Non-pigmented ciliary epithelial cell (primary cell): ENCODE measurements at regions not wholly inside any gene's neighbourhood (a gene's known extent, or its start where the extent isn't known, plus 50 kb on each side); places are given as distances from the start of the nearest gene placed in this dataset.

Experiments used
- DNase-seq: peaks from one replicate; pipeline ENCODE4 v3.0.0-alpha.2; 2010; ENCODE audit warnings: low read depth

DNA sequence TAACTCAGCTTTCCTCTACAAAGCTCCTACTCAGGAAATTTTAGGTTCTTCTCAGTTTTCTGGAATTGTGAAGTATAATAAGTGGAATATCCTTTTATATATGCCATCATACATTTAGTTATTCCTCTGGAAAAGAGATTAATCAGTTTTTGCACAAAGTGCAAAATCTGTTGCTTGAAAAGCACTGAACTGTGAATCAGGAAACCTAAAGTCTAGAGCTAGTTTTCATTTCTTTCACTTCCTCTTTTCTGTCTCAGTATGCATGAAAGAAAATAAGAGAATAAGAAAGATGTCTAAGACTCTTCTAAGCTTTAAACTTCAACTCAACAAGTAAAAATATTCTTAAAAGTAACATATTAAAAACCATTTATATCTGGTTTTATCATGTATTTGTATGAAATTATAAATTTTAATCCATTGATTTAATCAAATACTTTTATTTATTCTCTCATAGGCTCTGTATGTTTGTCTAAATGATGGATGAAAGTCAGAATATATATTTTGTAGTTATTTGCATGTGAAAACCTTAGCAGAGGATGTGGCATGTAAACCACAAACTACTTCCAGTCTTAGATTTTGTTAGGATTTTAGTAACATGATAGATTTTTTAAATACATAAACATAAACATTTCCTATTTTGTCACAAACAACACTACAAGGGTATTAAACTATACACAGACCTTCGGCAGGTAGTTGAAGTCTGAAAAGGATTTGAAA is 1073.0 kb downstream of the XPNPEP1 start:
- DNase-seq = no peak

DNA sequence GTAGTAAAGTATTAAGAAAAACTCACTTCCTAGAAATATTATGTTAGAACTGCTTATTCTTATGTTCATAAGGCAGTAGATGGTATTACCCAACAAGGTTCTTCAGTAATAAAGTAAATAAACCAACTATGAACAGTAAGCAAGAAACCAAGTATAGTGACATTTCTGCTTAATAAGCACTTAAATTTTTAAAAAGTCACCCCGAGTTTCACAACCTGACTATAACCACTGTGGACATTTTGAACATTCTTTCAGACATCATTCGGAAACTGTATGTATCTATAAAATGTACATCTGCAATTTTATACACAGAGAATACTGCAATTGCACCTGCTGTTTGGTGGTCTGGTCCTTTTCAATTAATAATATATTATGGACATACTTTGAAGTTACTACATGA is 1073.6 kb downstream of the XPNPEP1 start:
- DNase-seq = no peak

- DNase-seq = no peak
Measured at GRCh38 chr10:108849186-108849585, 1074.1 kb downstream of the XPNPEP1 start.

- no peak for DNase-seq
Measured at GRCh38 chr10:108848046-108848445, 1075.3 kb downstream of the XPNPEP1 start.

GRCh38 chr10:108840944-108841343 is 1082.4 kb downstream of the XPNPEP1 start:
- no peak for DNase-seq

DNA sequence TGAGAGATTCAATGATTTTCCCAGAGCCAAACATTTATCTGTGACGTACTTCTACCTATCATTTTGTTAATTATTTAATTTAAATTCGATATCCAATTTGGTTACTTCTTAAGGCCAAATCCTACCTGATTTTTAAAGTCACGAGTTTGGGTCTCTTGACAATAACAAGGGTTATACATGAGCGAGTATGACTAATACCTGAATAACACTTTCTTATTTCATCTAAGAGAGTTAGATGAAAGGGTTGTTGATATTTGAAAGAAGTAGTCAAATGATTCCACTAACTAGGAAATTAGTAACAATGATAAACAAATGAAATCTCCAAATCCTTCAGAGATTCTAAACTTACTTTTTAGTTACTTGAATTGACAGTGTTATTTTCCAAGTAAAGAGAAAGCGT is 1086.9 kb downstream of the XPNPEP1 start:
- DNase-seq = no peak

DNA sequence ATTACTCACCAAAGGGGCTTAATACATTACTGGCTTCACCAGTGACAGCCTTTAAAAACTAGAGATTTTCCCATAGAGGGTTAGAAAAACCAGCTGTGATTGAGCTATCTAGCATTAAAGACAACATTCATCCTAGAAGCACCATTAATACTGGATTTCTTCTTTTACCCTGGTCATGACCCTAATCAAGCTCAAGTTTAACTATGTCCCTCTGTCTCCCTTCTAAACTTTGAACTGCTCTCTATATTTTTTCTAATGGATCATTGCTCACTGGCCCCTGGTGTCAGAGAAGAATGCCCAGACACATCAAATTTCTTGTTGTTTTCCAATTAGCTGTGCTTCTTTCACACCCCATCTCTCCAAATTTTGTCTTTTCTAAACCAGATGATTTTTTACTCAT is 1101.3 kb downstream of the XPNPEP1 start:
- DNase-seq = no peak

DNA sequence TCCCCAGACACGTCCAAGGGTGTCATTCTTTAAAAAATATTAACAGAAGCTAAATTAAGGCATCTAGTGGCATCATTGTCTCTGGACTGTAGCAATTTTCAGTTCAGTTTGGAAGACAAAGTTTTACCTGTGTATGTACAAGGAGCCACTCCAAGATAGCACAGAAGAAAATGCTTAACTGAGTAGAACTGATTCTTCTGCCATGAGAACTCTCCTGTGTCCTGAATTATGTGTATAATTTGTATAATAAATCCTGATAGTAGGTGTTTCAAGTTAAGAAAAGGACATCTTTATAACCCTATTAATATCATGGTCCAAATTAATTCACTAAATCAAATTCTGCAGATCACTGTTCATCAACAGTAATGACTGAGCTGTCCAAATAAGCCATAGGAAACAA is 1104.0 kb downstream of the XPNPEP1 start:
- no peak for DNase-seq

DNA sequence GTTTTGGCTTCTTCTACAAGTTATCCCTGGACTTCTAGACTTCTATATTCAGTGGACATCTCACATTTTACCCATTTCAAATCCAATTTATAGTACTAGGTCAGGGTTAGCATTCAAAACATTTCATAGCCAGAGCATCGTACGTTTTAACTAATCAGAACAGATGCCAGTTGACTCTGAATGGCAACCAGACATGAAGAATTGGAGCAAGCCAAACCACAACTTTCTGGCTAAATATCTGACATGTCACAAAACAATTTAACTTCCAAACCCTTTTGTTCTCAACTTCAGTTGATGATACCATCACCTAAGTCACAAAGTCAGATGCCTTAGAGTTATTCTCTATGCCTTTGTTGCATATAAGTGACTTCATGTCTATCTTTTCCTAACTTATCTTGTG is 1105.7 kb downstream of the XPNPEP1 start:
- no peak for DNase-seq

- DNase-seq = no peak
Measured at GRCh38 chr10:108817135-108817534, 1106.2 kb downstream of the XPNPEP1 start.

GRCh38 chr10:108812906-108813305 is 1110.4 kb downstream of the XPNPEP1 start:
- DNase-seq = no peak

- DNase-seq = no peak
Measured at GRCh38 chr10:108812296-108812695, 1111.0 kb downstream of the XPNPEP1 start.

- DNase-seq = no peak
Measured at GRCh38 chr10:108808228-108808627, 1115.1 kb downstream of the XPNPEP1 start.

- DNase-seq = peak; percentile 72
Measured at GRCh38 chr10:108801775-108802517, 1121.4 kb downstream of the XPNPEP1 start.

- no peak for DNase-seq
Measured at GRCh38 chr10:108801220-108801619, 1122.1 kb downstream of the XPNPEP1 start.

DNA sequence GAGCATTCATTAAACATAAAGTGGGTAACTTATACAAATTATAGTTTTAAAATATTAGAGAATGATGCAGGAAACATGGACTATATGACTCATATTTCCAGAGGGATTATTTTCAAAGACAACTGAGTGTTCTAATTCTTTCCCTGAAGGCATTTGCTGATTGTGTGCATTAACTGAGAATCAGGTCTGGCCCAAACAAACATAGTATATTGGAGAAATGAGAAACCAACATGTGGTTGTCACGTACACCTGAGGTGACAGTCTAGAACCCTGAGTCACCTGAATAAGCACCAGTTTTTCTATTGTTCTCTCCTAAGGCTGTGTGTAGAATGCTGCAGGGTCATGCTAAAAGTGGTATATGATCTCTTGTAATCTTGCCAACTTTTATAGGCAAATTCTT is 1125.7 kb downstream of the XPNPEP1 start:
- no peak for DNase-seq

GRCh38 chr10:108791794-108792474 is 1131.4 kb downstream of the XPNPEP1 start:
- no peak for DNase-seq

DNA sequence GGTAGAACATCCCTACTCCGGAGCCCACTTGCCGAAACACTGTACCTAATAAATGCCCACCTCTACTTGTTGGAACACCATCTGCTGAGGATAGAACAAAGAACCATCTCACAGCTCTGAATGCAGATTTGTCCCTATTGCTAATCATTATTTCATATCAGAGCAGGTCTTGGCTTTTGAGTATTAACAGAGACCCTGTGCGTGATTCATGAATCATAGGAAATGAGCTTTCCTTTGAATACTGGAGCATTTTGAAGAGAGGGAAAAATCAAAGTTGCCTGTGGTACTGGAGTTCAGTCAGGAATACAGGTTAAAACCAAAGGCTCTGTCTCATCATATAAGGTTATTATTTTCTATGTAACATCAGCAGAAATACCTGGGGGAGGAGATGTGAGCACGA is 1132.3 kb downstream of the XPNPEP1 start:
- no peak for DNase-seq

- peak; percentile 53 for DNase-seq
Measured at GRCh38 chr10:108789919-108790318, 1133.4 kb downstream of the XPNPEP1 start.

DNA sequence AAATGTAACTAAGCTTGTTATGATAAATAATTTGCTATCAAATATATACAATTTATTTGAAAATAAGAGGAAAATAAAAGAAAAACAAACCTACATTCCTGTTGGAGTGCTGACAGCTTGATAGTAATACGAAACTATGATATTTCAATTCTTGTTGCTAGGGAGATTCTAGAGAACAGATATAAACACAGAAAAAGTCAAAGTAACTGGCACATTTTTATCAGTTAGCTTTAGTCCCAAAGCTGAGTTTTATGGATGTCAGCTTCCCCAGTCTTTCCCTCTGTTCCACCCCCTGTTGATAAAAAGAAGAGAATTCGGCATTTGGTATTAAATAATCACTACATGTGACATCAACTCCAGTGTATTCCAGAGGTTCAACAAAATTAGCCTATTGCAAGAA is 1134.0 kb downstream of the XPNPEP1 start:
- no peak for DNase-seq

DNA sequence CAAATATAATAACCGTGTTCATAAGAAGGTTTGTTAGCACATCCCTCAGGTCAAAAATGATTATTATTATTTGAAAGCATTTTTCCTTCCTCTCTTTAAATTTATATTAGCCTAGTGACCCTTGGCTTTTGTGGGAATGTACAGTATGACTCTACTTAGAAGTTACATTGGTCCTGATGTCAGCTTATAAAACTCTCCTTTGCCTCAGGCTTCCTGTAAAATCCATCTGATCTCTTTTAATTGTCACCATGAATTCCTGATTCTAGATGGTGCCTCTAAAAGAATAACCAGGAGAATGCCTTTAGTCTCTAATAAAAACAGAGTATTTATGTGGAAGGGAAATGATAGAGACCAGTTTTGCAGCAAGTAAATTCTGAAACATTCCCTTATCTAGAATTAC is 1134.4 kb downstream of the XPNPEP1 start:
- DNase-seq = no peak

GRCh38 chr10:108787932-108788331 is 1135.4 kb downstream of the XPNPEP1 start:
- no peak for DNase-seq

DNA sequence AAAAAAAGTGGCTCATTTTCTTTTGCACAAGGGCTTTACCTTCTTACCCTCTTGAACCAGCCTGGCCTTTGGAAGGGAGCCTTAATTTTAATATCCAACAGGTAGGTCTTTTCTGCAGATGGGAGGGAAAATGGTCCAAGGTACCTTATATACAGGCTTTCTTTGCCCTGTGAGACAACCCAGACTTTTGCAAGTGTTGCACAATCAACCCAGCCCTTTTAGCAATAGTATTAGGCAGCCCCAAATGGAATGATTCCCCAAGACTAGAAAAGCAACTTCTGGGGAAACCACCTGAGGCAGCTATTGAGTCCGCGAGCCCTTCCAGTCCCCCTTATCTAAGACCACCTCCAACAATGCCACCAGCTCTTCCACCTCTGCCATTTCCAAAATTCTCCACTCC is 1138.3 kb downstream of the XPNPEP1 start:
- DNase-seq = no peak
